ENCODE measurements at regions not wholly inside any gene's neighbourhood (a gene's known extent, or its start where the extent isn't known, plus 50 kb on each side); places are given as distances from the start of the nearest gene placed in this dataset.

GRCh38 chr11:92839450-92839849, 130.0 kb upstream of the MTNR1B start:
- TF ChIP-seq NCOR1 (IDR thresholded peaks at IDR 0.05) = no peak
- no peak for TF ChIP-seq EZH2 (IDR thresholded peaks at IDR 0.05; ENCODE audit: borderline replicate concordance, low read depth, low read length)
- TF ChIP-seq SMC3 (conservative IDR thresholded peaks at IDR 0.05; ENCODE audit: insufficient read depth, low read depth, low read length) = no peak
- TF ChIP-seq ZBTB33 (CRISPR knock-in tag; IDR thresholded peaks at IDR 0.05) = no peak
- no peak for TF ChIP-seq ZNF124 (CRISPR knock-in tag; IDR thresholded peaks at IDR 0.05)
- no peak for TF ChIP-seq RCOR1 (IDR thresholded peaks at IDR 0.05; ENCODE audit: borderline replicate concordance in 1 of 2, low read depth in 2 of 2, low read length in 2 of 2)
- TF ChIP-seq FOXJ3 (CRISPR knock-in tag; IDR thresholded peaks at IDR 0.05) = no peak
- TF ChIP-seq CEBPB (tag; IDR thresholded peaks at IDR 0.05) = no peak

Data from K562 (cell line).